PC-3 (cell line): ENCODE measurements at regions not wholly inside any gene's neighbourhood (a gene's known extent, or its start where the extent isn't known, plus 50 kb on each side); places are given as distances from the start of the nearest gene placed in this dataset.

Experiments used
- ATAC-seq: fragments of 200-7000 bp; cut with Tn5 transposase; 2 replicates; pipeline ENCODE4 v1.9.1; 2020; ENCODE audit warnings: mild to moderate bottlenecking, moderate library complexity
- BruUV-seq: library from RNA; stranded (reverse); fragments of 400-500 nt; replicated peaks from 2 replicates; lab custom pipeline; 2021; lab: Mats Ljungman, UMichigan
- CTCF ChIA-PET: fragments of 300-600 bp; sonication (Branson Sonifier 250); formaldehyde crosslinking; loops from one replicate; lab custom pipeline; 2022; ENCODE audit warnings: antibody characterized with exemption; lab: Charles Lee
- POLR2A ChIA-PET: fragments of 300-600 bp; sonication (Branson Sonifier 250); formaldehyde crosslinking; loops from one replicate; lab custom pipeline; 2022; ENCODE audit warnings: antibody characterized with exemption; ENCODE audit not compliant: unreplicated experiment; lab: Charles Lee
- DNase-seq: peaks from one replicate; pipeline ENCODE4 v3.0.0-alpha.2; 2015
- H2AFZ ChIP-seq: fragments of 300-600 bp; sonication (generic); 2 replicates; pipeline ENCODE4 v1.6.0; 2016; ENCODE audit warnings: antibody characterized with exemption, low read length
- H3F3A ChIP-seq: fragments of 300-600 bp; sonication (generic); one replicate; pipeline ENCODE4 v1.6.0; 2017; ENCODE audit warnings: antibody characterized with exemption, low read length, control low read depth, mild to moderate bottlenecking; ENCODE audit not compliant: unreplicated experiment
- H3K27ac ChIP-seq: fragments of 300-600 bp; sonication (generic); 2 replicates; pipeline ENCODE4 v1.5.1; 2016; ENCODE audit warnings: mild to moderate bottlenecking, low read length
- H3K27me3 ChIP-seq: fragments of 300-600 bp; sonication (generic); 2 replicates; pipeline ENCODE4 v1.6.1; 2016; ENCODE audit warnings: low read length, mixed read lengths
- H3K36me3 ChIP-seq: fragments of 300-600 bp; sonication (generic); 2 replicates; pipeline ENCODE4 v1.6.1; 2016; ENCODE audit warnings: low read depth, mixed run types, low read length, mixed read lengths
- H3K4me1 ChIP-seq: fragments of 300-600 bp; sonication (generic); 2 replicates; pipeline ENCODE4 v1.5.1; 2016; ENCODE audit warnings: low read length; ENCODE audit not compliant: insufficient read depth
- H3K4me2 ChIP-seq: fragments of 300-600 bp; sonication (generic); 2 replicates; pipeline ENCODE4 v1.6.0; 2016; ENCODE audit warnings: low read length
- H3K4me3 ChIP-seq: fragments of 300-600 bp; sonication (generic); 2 replicates; pipeline ENCODE4 v1.5.1; 2016; ENCODE audit warnings: mild to moderate bottlenecking, low read length, mixed read lengths
- H3K79me2 ChIP-seq: fragments of 300-600 bp; sonication (generic); 2 replicates; pipeline ENCODE4 v1.6.1; 2017; ENCODE audit warnings: low read length, mixed read lengths
- H3K9ac ChIP-seq: fragments of 300-600 bp; sonication (generic); 2 replicates; pipeline ENCODE4 v1.6.0; 2016; ENCODE audit warnings: mild to moderate bottlenecking, low read length
- H3K9me2 ChIP-seq: fragments of 300-600 bp; sonication (generic); replicated peaks from 2 replicates; pipeline ENCODE4 v1.6.1; 2016; ENCODE audit warnings: mixed run types, low read length, mixed read lengths
- H3K9me3 ChIP-seq: fragments of 300-600 bp; sonication (generic); 2 replicates; pipeline ENCODE4 v1.6.1; 2016; ENCODE audit warnings: low read length, mixed read lengths
- H4K20me1 ChIP-seq: fragments of 300-600 bp; sonication (generic); 2 replicates; pipeline ENCODE4 v1.6.1; 2016; ENCODE audit warnings: low read length, mixed read lengths
- CTCF ChIP-seq: fragments of 300-600 bp; sonication (generic); conservative IDR thresholded peaks from 2 replicates; pipeline ENCODE4 v1.5.1; 2017; ENCODE audit warnings: antibody characterized with exemption, low read depth, mild to moderate bottlenecking, low read length
- EZH2 ChIP-seq: fragments of 300-600 bp; sonication (generic); IDR thresholded peaks from one replicate; pipeline ENCODE4 v1.6.1; 2017; ENCODE audit warnings: antibody characterized with exemption, mild to moderate bottlenecking, low read length; ENCODE audit not compliant: unreplicated experiment
- EZH2phosphoT487 ChIP-seq: fragments of 300-600 bp; sonication (generic); IDR thresholded peaks from 2 replicates; pipeline ENCODE4 v1.6.1; 2018; ENCODE audit warnings: mild to moderate bottlenecking, antibody characterized with exemption, low read length, borderline replicate concordance
- intact Hi-C: fragments of 100-400 bp; cut with micrococcal nuclease; formaldehyde crosslinking; loops from 2 replicates; pipeline ENCODE4 v1.9.0; 2023

GRCh38 chr17:6347776-6348175, 87.1 kb downstream of the AIPL1 start:
- Histone ChIP-seq H4K20me1 (no peaks in the 10 kb centered on the region), H3K4me2 (no peak overlapping the region), H3K9ac (no peak overlapping the region), H3K79me2 (no peaks in the 10 kb centered on the region), H3F3A (no peaks in the 10 kb centered on the region), H3K9me2 (no peaks in the 10 kb centered on the region), H3K27ac (no peak overlapping the region), H3K27me3 (peaks cover 7% of the 10 kb centered on the region), H2AFZ (no peak overlapping the region), H3K9me3 (no peaks in the 10 kb centered on the region), H3K4me3 (no peak overlapping the region), H3K36me3 (no peaks in the 10 kb centered on the region), H3K4me1 (no peaks in the 10 kb centered on the region)
- CTCF ChIA-PET: no interaction called here
- POLR2A ChIA-PET: no interaction called here
- TF ChIP-seq CTCF: no peak
- no peak for TF ChIP-seq EZH2
- no peak for TF ChIP-seq EZH2phosphoT487
- DNase-seq: no peak
- ATAC-seq: no peak
- intact Hi-C loops: no loop called here
- no TSS peak for BruUV-seq

DNA sequence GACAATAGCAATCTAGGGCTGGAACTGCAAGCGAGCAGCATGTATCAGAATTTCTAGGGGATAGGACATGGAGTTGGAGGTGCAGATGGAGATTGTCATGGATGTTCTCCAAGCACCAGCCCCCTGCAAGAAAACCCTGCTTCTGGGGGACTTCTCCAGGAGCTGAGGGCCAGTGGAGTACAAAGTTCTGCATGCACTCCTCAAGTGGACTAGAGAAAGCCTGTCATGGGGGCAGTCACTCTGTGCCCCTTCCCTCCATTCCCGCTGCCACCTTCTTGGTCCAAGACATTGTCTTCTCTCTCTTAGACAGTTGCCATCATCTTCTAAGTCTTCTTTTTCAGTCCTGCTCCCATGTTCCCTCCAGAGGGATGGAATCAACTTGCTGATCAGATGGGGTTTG, 87.9 kb downstream of the AIPL1 start:
- Histone ChIP-seq H3K9me2 (no peaks in the 10 kb centered on the region), H3F3A (no peaks in the 10 kb centered on the region), H3K4me1 (no peaks in the 10 kb centered on the region), H3K9me3 (no peaks in the 10 kb centered on the region), H3K27ac (no peak overlapping the region), H3K4me3 (no peak overlapping the region), H3K36me3 (no peaks in the 10 kb centered on the region), H3K9ac (no peak overlapping the region), H4K20me1 (no peaks in the 10 kb centered on the region), H3K27me3 (peaks cover 7% of the 10 kb centered on the region), H3K4me2 (no peak overlapping the region), H3K79me2 (no peaks in the 10 kb centered on the region), H2AFZ (no peak overlapping the region)
- intact Hi-C loops: no loop called here
- no TSS peak for BruUV-seq
- ChIA-PET POLR2A (no interaction called here), CTCF (no interaction called here)
- DNase-seq: no peak
- no peak for ATAC-seq
- no peak for TF ChIP-seq CTCF

- Histone ChIP-seq H3K4me1 (no peaks in the 10 kb centered on the region), H3K27me3 (peaks cover 7% of the 10 kb centered on the region), H3K9me2 (no peaks in the 10 kb centered on the region), H3F3A (no peaks in the 10 kb centered on the region), H3K9ac (no peak overlapping the region), H3K79me2 (no peaks in the 10 kb centered on the region), H3K9me3 (no peaks in the 10 kb centered on the region), H3K36me3 (no peaks in the 10 kb centered on the region), H2AFZ (no peak overlapping the region), H3K27ac (no peak overlapping the region), H3K4me3 (no peak overlapping the region), H3K4me2 (no peak overlapping the region), H4K20me1 (no peaks in the 10 kb centered on the region)
- no peak for DNase-seq
- TF ChIP-seq EZH2phosphoT487 (no peak), EZH2 (no peak), CTCF (no peak)
- intact Hi-C loops: no loop called here
- CTCF ChIA-PET: no interaction called here
- no TSS peak for BruUV-seq
- no peak for ATAC-seq
- POLR2A ChIA-PET: no interaction called here
These were observed 88.7 kb downstream of the AIPL1 start for GRCh38 chr17:6346156-6346786.
